Activated CD8-positive, alpha-beta memory T cell treated with anti-CD3 and anti-CD28 coated beads for 4 hours (primary cell): ENCODE measurements at regions not wholly inside any gene's neighbourhood (a gene's known extent, or its start where the extent isn't known, plus 50 kb on each side); places are given as distances from the start of the nearest gene placed in this dataset.
"Not testable (repeated sequence)": the region's sequence is repeated elsewhere in the genome, so short reads cannot be mapped to it uniquely, and the experiment has no call there.

Experiments used
- DNase-seq, 2 donors: peaks; one replicate each; pipeline ENCODE4 v3.0.0-alpha.2; 2020; ENCODE audit warnings: low read depth in 2 of 2

- no peak for DNase-seq
Observed at GRCh38 chr1:41983451-41983850, 64.7 kb upstream of the HIVEP3 start.

- DNase-seq, result no peak
Observed at GRCh38 chr1:41981796-41982195, 63.1 kb upstream of the HIVEP3 start.

- no peak for DNase-seq
Observed at GRCh38 chr1:41980827-41981653, 62.3 kb upstream of the HIVEP3 start.

- DNase-seq, result no peak
Observed at GRCh38 chr1:41978986-41979385, 60.3 kb upstream of the HIVEP3 start.

GRCh38 chr1:41977326-41977725, 58.6 kb upstream of the HIVEP3 start:
- no peak for DNase-seq

GRCh38 chr1:41976671-41977070, 57.9 kb upstream of the HIVEP3 start:
- DNase-seq, result no peak

- DNase-seq, result no peak
Observed at GRCh38 chr1:41975850-41976569, 57.3 kb upstream of the HIVEP3 start.

GRCh38 chr1:41975121-41975520, 56.4 kb upstream of the HIVEP3 start:
- DNase-seq, result no peak

GRCh38 chr1:41968557-41968956, 49.8 kb upstream of the HIVEP3 start:
- DNase-seq, result not testable (repeated sequence)
